ENCODE measurements at regions not wholly inside any gene's neighbourhood (a gene's known extent, or its start where the extent isn't known, plus 50 kb on each side); places are given as distances from the start of the nearest gene placed in this dataset.

DNA sequence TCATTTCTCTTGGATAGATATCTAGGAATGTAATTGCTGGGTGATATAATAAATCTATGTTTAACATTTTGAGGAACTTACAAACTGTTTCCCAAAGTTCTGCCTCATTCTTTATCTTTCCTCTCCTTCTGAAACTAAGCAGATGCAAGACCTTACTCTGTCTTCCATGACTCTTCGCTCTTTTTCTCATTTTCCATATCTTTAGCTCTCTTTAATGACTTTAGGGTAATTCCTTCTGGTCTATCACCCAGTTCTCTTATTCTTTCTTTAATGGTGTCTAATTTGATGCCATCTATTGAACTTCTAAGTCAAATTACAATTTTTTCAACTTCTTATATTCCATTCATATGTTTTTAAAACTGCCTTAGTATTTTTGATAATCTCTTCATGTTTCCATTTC is 316.6 kb downstream of the POU4F1 start:
- H3K14ac ChIP-seq (ENCODE audit: low read length): no peak overlapping the region
- no peaks in the 10 kb centered on the region for H3K36me3 ChIP-seq (ENCODE audit: control insufficient read depth in 1 of 2, insufficient read depth in 2 of 2, low read length in 2 of 2)
- H3K4ac ChIP-seq (ENCODE audit: low read depth, low read length): no peak overlapping the region
- no peaks in the 10 kb centered on the region for H3K79me2 ChIP-seq (ENCODE audit: control insufficient read depth, insufficient read depth, low read length, poor library complexity)
- no peak overlapping the region for H2AK5ac ChIP-seq (ENCODE audit: low read length)
- no peak overlapping the region for H3K18ac ChIP-seq (ENCODE audit: low read length)
- H2BK12ac ChIP-seq (ENCODE audit: low read length): no peak overlapping the region
- H3K27me3 ChIP-seq (ENCODE audit: insufficient read depth, low read length): no peaks in the 10 kb centered on the region
- WGBS (ENCODE audit: extremely low coverage, insufficient coverage, insufficient read length): no CpG with 5 or more reads among the region's 1 CpG
- no peaks in the 10 kb centered on the region for H3K79me1 ChIP-seq (ENCODE audit: low read length)
- H2AFZ ChIP-seq (ENCODE audit: insufficient read depth, low read length, poor library complexity): no peak overlapping the region
- H3K4me1 ChIP-seq (ENCODE audit: control insufficient read depth in 1 of 2, insufficient read depth in 2 of 2, low read length in 2 of 2): no peaks in the 10 kb centered on the region
- H3K4me3 ChIP-seq (ENCODE audit: low read depth, low read length): no peak overlapping the region
- no peak overlapping the region for H3K23ac ChIP-seq (ENCODE audit: low read length)
- DNase-seq: no peak
- H3K4me2 ChIP-seq (ENCODE audit: low read length): no peak overlapping the region
- H3K9me3 ChIP-seq (ENCODE audit: insufficient read depth, low read depth, low read length): no peaks in the 10 kb centered on the region
- no peak overlapping the region for H2BK120ac ChIP-seq (ENCODE audit: insufficient read depth, low read length, poor library complexity)
- H4K91ac ChIP-seq (ENCODE audit: low read depth, low read length): no peak overlapping the region
- H4K8ac ChIP-seq (ENCODE audit: low read depth, low read length): no peak overlapping the region
- H4K12ac ChIP-seq (ENCODE audit: low read depth, low read length): no peak overlapping the region
- H2BK5ac ChIP-seq (ENCODE audit: low read depth, low read length, poor library complexity): no peak overlapping the region
- no peak overlapping the region for H3K27ac ChIP-seq (ENCODE audit: low read depth, low read length)
- no peak overlapping the region for H3K9ac ChIP-seq (ENCODE audit: low read length)

- no peaks in the 10 kb centered on the region for H3K4me1 ChIP-seq (ENCODE audit: control insufficient read depth in 1 of 2, insufficient read depth in 2 of 2, low read length in 2 of 2)
- no peak overlapping the region for H4K12ac ChIP-seq (ENCODE audit: low read depth, low read length)
- no peak overlapping the region for H3K9ac ChIP-seq (ENCODE audit: low read length)
- no peak overlapping the region for H2BK5ac ChIP-seq (ENCODE audit: low read depth, low read length, poor library complexity)
- no peaks in the 10 kb centered on the region for H3K79me1 ChIP-seq (ENCODE audit: low read length)
- H3K36me3 ChIP-seq (ENCODE audit: control insufficient read depth in 1 of 2, insufficient read depth in 2 of 2, low read length in 2 of 2): no peaks in the 10 kb centered on the region
- no peaks in the 10 kb centered on the region for H3K27me3 ChIP-seq (ENCODE audit: insufficient read depth, low read length)
- H2AK5ac ChIP-seq (ENCODE audit: low read length): no peak overlapping the region
- no peaks in the 10 kb centered on the region for H3K9me3 ChIP-seq (ENCODE audit: insufficient read depth, low read depth, low read length)
- no peak overlapping the region for H3K4me2 ChIP-seq (ENCODE audit: low read length)
- no peak overlapping the region for H3K4ac ChIP-seq (ENCODE audit: low read depth, low read length)
- H3K18ac ChIP-seq (ENCODE audit: low read length): no peak overlapping the region
- no peak overlapping the region for H2BK12ac ChIP-seq (ENCODE audit: low read length)
- no peak for DNase-seq
- H3K14ac ChIP-seq (ENCODE audit: low read length): no peak overlapping the region
- H2BK120ac ChIP-seq (ENCODE audit: insufficient read depth, low read length, poor library complexity): no peak overlapping the region
- no peak overlapping the region for H4K8ac ChIP-seq (ENCODE audit: low read depth, low read length)
- H2AFZ ChIP-seq (ENCODE audit: insufficient read depth, low read length, poor library complexity): no peak overlapping the region
- no peak overlapping the region for H4K91ac ChIP-seq (ENCODE audit: low read depth, low read length)
- WGBS (ENCODE audit: extremely low coverage, insufficient coverage, insufficient read length): no CpG with 5 or more reads among the region's 4 CpGs
- H3K4me3 ChIP-seq (ENCODE audit: low read depth, low read length): no peak overlapping the region
- no peak overlapping the region for H3K27ac ChIP-seq (ENCODE audit: low read depth, low read length)
- no peaks in the 10 kb centered on the region for H3K79me2 ChIP-seq (ENCODE audit: control insufficient read depth, insufficient read depth, low read length, poor library complexity)
- H3K23ac ChIP-seq (ENCODE audit: low read length): no peak overlapping the region
Observed at GRCh38 chr13:78265098-78265497, 338.3 kb downstream of the POU4F1 start.

GRCh38 chr13:78258304-78258703 is 339.7 kb upstream of the EDNRB start:
- H4K12ac ChIP-seq (ENCODE audit: low read depth, low read length): no peak overlapping the region
- H2BK120ac ChIP-seq (ENCODE audit: insufficient read depth, low read length, poor library complexity): no peak overlapping the region
- H3K27me3 ChIP-seq (ENCODE audit: insufficient read depth, low read length): no peaks in the 10 kb centered on the region
- no peak overlapping the region for H3K27ac ChIP-seq (ENCODE audit: low read depth, low read length)
- H3K79me1 ChIP-seq (ENCODE audit: low read length): no peaks in the 10 kb centered on the region
- H3K23ac ChIP-seq (ENCODE audit: low read length): no peak overlapping the region
- no peak overlapping the region for H4K91ac ChIP-seq (ENCODE audit: low read depth, low read length)
- no peak overlapping the region for H2AK5ac ChIP-seq (ENCODE audit: low read length)
- no peak overlapping the region for H3K18ac ChIP-seq (ENCODE audit: low read length)
- no peak overlapping the region for H2AFZ ChIP-seq (ENCODE audit: insufficient read depth, low read length, poor library complexity)
- no peaks in the 10 kb centered on the region for H3K4me1 ChIP-seq (ENCODE audit: control insufficient read depth in 1 of 2, insufficient read depth in 2 of 2, low read length in 2 of 2)
- DNase-seq: no peak
- no peaks in the 10 kb centered on the region for H3K36me3 ChIP-seq (ENCODE audit: control insufficient read depth in 1 of 2, insufficient read depth in 2 of 2, low read length in 2 of 2)
- H4K8ac ChIP-seq (ENCODE audit: low read depth, low read length): no peak overlapping the region
- H3K79me2 ChIP-seq (ENCODE audit: control insufficient read depth, insufficient read depth, low read length, poor library complexity): no peaks in the 10 kb centered on the region
- H3K9me3 ChIP-seq (ENCODE audit: insufficient read depth, low read depth, low read length): no peaks in the 10 kb centered on the region
- no CpG with 5 or more reads among the region's 3 CpGs for WGBS (ENCODE audit: extremely low coverage, insufficient coverage, insufficient read length)
- no peak overlapping the region for H3K4ac ChIP-seq (ENCODE audit: low read depth, low read length)
- H3K14ac ChIP-seq (ENCODE audit: low read length): no peak overlapping the region
- no peak overlapping the region for H2BK5ac ChIP-seq (ENCODE audit: low read depth, low read length, poor library complexity)
- H3K9ac ChIP-seq (ENCODE audit: low read length): no peak overlapping the region
- no peak overlapping the region for H2BK12ac ChIP-seq (ENCODE audit: low read length)
- H3K4me3 ChIP-seq (ENCODE audit: low read depth, low read length): no peak overlapping the region
- H3K4me2 ChIP-seq (ENCODE audit: low read length): no peak overlapping the region

- DNase-seq: no peak
- no peak overlapping the region for H3K18ac ChIP-seq (ENCODE audit: low read length)
- H3K27me3 ChIP-seq (ENCODE audit: insufficient read depth, low read length): no peaks in the 10 kb centered on the region
- H3K9ac ChIP-seq (ENCODE audit: low read length): no peak overlapping the region
- no peak overlapping the region for H4K8ac ChIP-seq (ENCODE audit: low read depth, low read length)
- H2AFZ ChIP-seq (ENCODE audit: insufficient read depth, low read length, poor library complexity): no peak overlapping the region
- H3K4ac ChIP-seq (ENCODE audit: low read depth, low read length): no peak overlapping the region
- no peak overlapping the region for H2BK12ac ChIP-seq (ENCODE audit: low read length)
- H2BK5ac ChIP-seq (ENCODE audit: low read depth, low read length, poor library complexity): no peak overlapping the region
- no peak overlapping the region for H3K27ac ChIP-seq (ENCODE audit: low read depth, low read length)
- no peak overlapping the region for H3K4me3 ChIP-seq (ENCODE audit: low read depth, low read length)
- H4K12ac ChIP-seq (ENCODE audit: low read depth, low read length): no peak overlapping the region
- no peaks in the 10 kb centered on the region for H3K36me3 ChIP-seq (ENCODE audit: control insufficient read depth in 1 of 2, insufficient read depth in 2 of 2, low read length in 2 of 2)
- H3K14ac ChIP-seq (ENCODE audit: low read length): no peak overlapping the region
- no peaks in the 10 kb centered on the region for H3K9me3 ChIP-seq (ENCODE audit: insufficient read depth, low read depth, low read length)
- no peaks in the 10 kb centered on the region for H3K79me2 ChIP-seq (ENCODE audit: control insufficient read depth, insufficient read depth, low read length, poor library complexity)
- H3K4me2 ChIP-seq (ENCODE audit: low read length): no peak overlapping the region
- H2BK120ac ChIP-seq (ENCODE audit: insufficient read depth, low read length, poor library complexity): no peak overlapping the region
- H3K4me1 ChIP-seq (ENCODE audit: control insufficient read depth in 1 of 2, insufficient read depth in 2 of 2, low read length in 2 of 2): no peaks in the 10 kb centered on the region
- H4K91ac ChIP-seq (ENCODE audit: low read depth, low read length): no peak overlapping the region
- no peaks in the 10 kb centered on the region for H3K79me1 ChIP-seq (ENCODE audit: low read length)
- no peak overlapping the region for H2AK5ac ChIP-seq (ENCODE audit: low read length)
- H3K23ac ChIP-seq (ENCODE audit: low read length): no peak overlapping the region
- WGBS (ENCODE audit: extremely low coverage, insufficient coverage, insufficient read length): no CpG with 5 or more reads among the region's 1 CpG
Observed at GRCh38 chr13:78256484-78256883, 337.9 kb upstream of the EDNRB start.

All from trophoblast cell (in vitro differentiated cells and primary cell).